WTC11 (cell line): ENCODE measurements at regions not wholly inside any gene's neighbourhood (a gene's known extent, or its start where the extent isn't known, plus 50 kb on each side); places are given as distances from the start of the nearest gene placed in this dataset.

Source experiments
- ATAC-seq: fragments of 200-7000 bp; cut with Tn5 transposase; 2 replicates; pipeline ENCODE4 v1.10.0; 2021; ENCODE audit warnings: mild to moderate bottlenecking, moderate library complexity
- CTCF ChIA-PET: fragments of 300-600 bp; sonication (Branson Sonifier 250); formaldehyde crosslinking; loops from one replicate; lab custom pipeline; 2021; ENCODE audit warnings: antibody characterized with exemption; lab: Charles Lee
- POLR2A ChIA-PET: fragments of 350-600 bp; sonication (Branson Sonifier 250); formaldehyde crosslinking; loops from one replicate; lab custom pipeline; 2021; ENCODE audit warnings: antibody characterized with exemption; lab: Charles Lee
- DNase-seq: peaks from one replicate; pipeline ENCODE4 v3.0.0; 2021; ENCODE audit warnings: low spot score
- H3K27ac Mint-ChIP-seq: 2 replicates; pipeline ENCODE4 v1.8.0; 2021; ENCODE audit warnings: mixed read lengths
- H3K27me3 Mint-ChIP-seq: 2 replicates; pipeline ENCODE4 v1.8.0; 2021; ENCODE audit warnings: low read depth, mild to moderate bottlenecking, moderate library complexity, mixed read lengths
- H3K36me3 Mint-ChIP-seq: 2 replicates; pipeline ENCODE4 v1.8.0; 2021; ENCODE audit warnings: mixed read lengths
- H3K4me1 Mint-ChIP-seq: 2 replicates; pipeline ENCODE4 v1.8.0; 2022; ENCODE audit warnings: mixed read lengths
- H3K4me3 Mint-ChIP-seq: 2 replicates; pipeline ENCODE4 v1.8.0; 2021; ENCODE audit warnings: mild to moderate bottlenecking, moderate library complexity, mixed read lengths
- H3K9me3 Mint-ChIP-seq: 2 replicates; pipeline ENCODE4 v1.8.0; 2021; ENCODE audit warnings: mixed read lengths
- CDX4 ChIP-seq: fragments of 250-450 bp; sonication (Bioruptor Pico); IDR thresholded peaks from 2 replicates; pipeline ENCODE4 v1.9.0; 2021; ENCODE audit warnings: moderate library complexity, mild to moderate bottlenecking, inconsistent platforms, borderline replicate concordance
- GTF2I ChIP-seq: fragments of 250-450 bp; sonication (Bioruptor Pico); conservative IDR thresholded peaks from 2 replicates; pipeline ENCODE4 v1.4.0; 2021; ENCODE audit warnings: mild to moderate bottlenecking
- IRF2 ChIP-seq: sonication (generic); formaldehyde crosslinking; IDR thresholded peaks from 2 replicates; pipeline ENCODE4 v1.8.0; 2022; ENCODE audit warnings: low read depth, missing genetic modification reagents, borderline replicate concordance
- NFYB ChIP-seq: sonication (generic); formaldehyde crosslinking; conservative IDR thresholded peaks from 2 replicates; pipeline ENCODE4 v1.8.0; 2022; ENCODE audit warnings: low read depth, missing genetic modification reagents
- NR1H2 ChIP-seq: sonication (generic); formaldehyde crosslinking; IDR thresholded peaks from 2 replicates; pipeline ENCODE4 v1.9.0; 2021; ENCODE audit warnings: mild to moderate bottlenecking, moderate library complexity, missing genetic modification reagents
- RORB ChIP-seq: fragments of 250-450 bp; sonication (Bioruptor Pico); IDR thresholded peaks from 2 replicates; pipeline ENCODE4 v1.9.0; 2021; ENCODE audit warnings: mild to moderate bottlenecking
- TCF7 ChIP-seq: sonication (generic); formaldehyde crosslinking; IDR thresholded peaks from 2 replicates; pipeline ENCODE4 v1.8.0; 2022; ENCODE audit warnings: mild to moderate bottlenecking, low read depth, missing genetic modification reagents, moderate library complexity
- TEAD1 ChIP-seq: sonication (generic); formaldehyde crosslinking; IDR thresholded peaks from 2 replicates; pipeline ENCODE4 v1.8.0; 2022; ENCODE audit warnings: mild to moderate bottlenecking, missing genetic modification reagents
- ZNF138 ChIP-seq: sonication (generic); formaldehyde crosslinking; conservative IDR thresholded peaks from 2 replicates; pipeline ENCODE4 v1.8.1; 2022; ENCODE audit warnings: mild to moderate bottlenecking, moderate library complexity, missing genetic modification reagents
- TF ChIP-seq, protein P1 (sequence below): fragments of 250-450 bp; sonication (Bioruptor Pico); IDR thresholded peaks from 2 replicates; pipeline ENCODE4 v1.8.0; 2021; ENCODE audit warnings: mild to moderate bottlenecking
- TF ChIP-seq, protein P2 (sequence below): sonication (generic); formaldehyde crosslinking; IDR thresholded peaks from 2 replicates; pipeline ENCODE4 v1.8.1; 2023; ENCODE audit warnings: mild to moderate bottlenecking, missing genetic modification reagents
- TF ChIP-seq, protein P3 (sequence below): fragments of 250-450 bp; sonication (Bioruptor Pico); IDR thresholded peaks from 2 replicates; pipeline ENCODE4 v1.9.0; 2021; ENCODE audit warnings: mild to moderate bottlenecking
- TF ChIP-seq, protein P4 (sequence below): sonication (generic); formaldehyde crosslinking; IDR thresholded peaks from 2 replicates; pipeline ENCODE4 v1.8.0; 2022; ENCODE audit warnings: mild to moderate bottlenecking, missing genetic modification reagents
- TF ChIP-seq, protein P5 (sequence below): sonication (generic); formaldehyde crosslinking; conservative IDR thresholded peaks from 2 replicates; pipeline ENCODE4 v1.8.1; 2023; ENCODE audit warnings: mild to moderate bottlenecking, low read depth, missing genetic modification reagents, moderate library complexity

GRCh38 chr6:164040994-164041393 lies 626.5 kb downstream of the QKI start (continued):
- no peak for TF ChIP-seq GTF2I (CRISPR knock-in tag)
- TF ChIP-seq, protein P1, sequence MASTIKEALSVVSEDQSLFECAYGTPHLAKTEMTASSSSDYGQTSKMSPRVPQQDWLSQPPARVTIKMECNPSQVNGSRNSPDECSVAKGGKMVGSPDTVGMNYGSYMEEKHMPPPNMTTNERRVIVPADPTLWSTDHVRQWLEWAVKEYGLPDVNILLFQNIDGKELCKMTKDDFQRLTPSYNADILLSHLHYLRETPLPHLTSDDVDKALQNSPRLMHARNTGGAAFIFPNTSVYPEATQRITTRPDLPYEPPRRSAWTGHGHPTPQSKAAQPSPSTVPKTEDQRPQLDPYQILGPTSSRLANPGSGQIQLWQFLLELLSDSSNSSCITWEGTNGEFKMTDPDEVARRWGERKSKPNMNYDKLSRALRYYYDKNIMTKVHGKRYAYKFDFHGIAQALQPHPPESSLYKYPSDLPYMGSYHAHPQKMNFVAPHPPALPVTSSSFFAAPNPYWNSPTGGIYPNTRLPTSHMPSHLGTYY (CRISPR knock-in tag) = no peak

DNA sequence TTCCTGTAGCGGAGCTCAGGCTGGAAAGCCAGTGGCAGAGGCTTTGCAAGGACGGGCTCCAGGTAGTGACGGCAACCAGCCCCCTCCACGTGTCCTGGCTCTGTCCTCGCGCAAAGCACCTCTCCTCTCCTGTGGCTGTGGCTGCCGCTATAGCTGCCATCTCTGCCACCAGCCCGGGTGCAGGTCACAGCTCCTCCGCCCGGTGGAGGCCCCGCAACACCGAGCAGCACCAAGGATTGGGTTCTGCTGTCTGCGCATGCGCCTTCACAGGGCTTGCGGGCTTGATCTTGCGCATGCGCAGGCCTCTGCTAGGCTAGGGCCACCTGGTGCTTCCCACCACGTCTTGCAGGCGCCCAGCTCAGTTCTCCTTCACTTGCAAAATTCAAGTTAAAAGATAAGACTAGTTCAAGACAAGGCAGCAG lies 625.4 kb downstream of the QKI start:
- H3K4me1 Mint-ChIP-seq = peaks cover 4% of the 10 kb centered on the region; the same call in 1 of the 2 replicates
- DNase-seq = no peak
- ChIA-PET POLR2A (no interaction called here), CTCF (no interaction called here)
- H3K27me3 Mint-ChIP-seq = peaks cover 3% of the 10 kb centered on the region; the same call in 1 of the 2 replicates
- peaks cover 15% of the 10 kb centered on the region for H3K9me3 Mint-ChIP-seq
- peaks cover 9% of the 10 kb centered on the region for H3K36me3 Mint-ChIP-seq
- peak; percentile 58 for ATAC-seq
- no peak for TF ChIP-seq CDX4 (CRISPR knock-in tag)
- TF ChIP-seq, protein P2, sequence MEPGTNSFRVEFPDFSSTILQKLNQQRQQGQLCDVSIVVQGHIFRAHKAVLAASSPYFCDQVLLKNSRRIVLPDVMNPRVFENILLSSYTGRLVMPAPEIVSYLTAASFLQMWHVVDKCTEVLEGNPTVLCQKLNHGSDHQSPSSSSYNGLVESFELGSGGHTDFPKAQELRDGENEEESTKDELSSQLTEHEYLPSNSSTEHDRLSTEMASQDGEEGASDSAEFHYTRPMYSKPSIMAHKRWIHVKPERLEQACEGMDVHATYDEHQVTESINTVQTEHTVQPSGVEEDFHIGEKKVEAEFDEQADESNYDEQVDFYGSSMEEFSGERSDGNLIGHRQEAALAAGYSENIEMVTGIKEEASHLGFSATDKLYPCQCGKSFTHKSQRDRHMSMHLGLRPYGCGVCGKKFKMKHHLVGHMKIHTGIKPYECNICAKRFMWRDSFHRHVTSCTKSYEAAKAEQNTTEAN (CRISPR knock-in tag) = no peak
- no peak for TF ChIP-seq RORB (CRISPR knock-in tag)
- no peak overlapping the region for H3K4me3 Mint-ChIP-seq
- no peak overlapping the region for H3K27ac Mint-ChIP-seq

DNA sequence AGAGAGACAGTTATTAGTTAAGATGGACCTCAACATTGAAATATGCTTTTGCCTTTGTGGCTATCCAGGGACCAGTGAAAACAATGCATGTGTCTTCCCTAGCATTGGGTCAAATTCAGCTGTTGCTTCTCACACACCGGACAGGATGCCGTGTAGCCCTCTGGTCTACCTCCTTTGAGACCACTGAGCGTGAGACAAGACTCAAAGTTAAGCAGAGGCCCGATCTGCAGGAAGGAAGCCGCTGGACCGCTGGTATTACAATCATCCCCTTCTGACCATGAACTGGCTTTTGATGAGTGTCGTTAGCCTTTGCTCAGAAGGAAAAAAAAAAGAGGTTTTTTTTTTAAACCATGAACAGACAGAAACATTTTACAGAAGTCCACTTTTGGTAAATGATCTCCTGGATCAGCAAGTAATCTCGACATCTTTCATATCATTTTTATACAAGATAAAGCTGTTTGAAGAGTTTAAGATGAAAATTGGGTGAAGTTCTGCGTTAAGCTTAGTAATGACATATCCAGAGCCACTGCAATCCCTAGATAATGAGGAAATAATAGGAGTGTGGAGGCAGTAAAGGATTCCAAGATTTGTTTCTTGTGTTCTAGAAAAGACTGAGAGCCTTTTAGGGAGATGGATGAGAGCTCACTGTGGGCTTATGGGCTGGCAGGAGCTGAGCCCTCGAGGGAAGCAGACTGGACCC lies 622.8 kb downstream of the QKI start:
- Mint-ChIP-seq H3K36me3 (no peaks in the 10 kb centered on the region), H3K9me3 (peaks cover under 1% of the 10 kb centered on the region; the same call in 1 of the 2 replicates), H3K27me3 (peaks cover 3% of the 10 kb centered on the region; the same call in 1 of the 2 replicates), H3K4me1 (peaks cover 4% of the 10 kb centered on the region; the same call in 1 of the 2 replicates), H3K27ac (no peak overlapping the region), H3K4me3 (no peak overlapping the region)
- DNase-seq (no peak), ATAC-seq (no peak)
- POLR2A ChIA-PET = no interaction called here
- TF ChIP-seq GTF2I (CRISPR knock-in tag) (no peak), ZNF138 (CRISPR knock-in tag) (no peak), IRF2 (CRISPR knock-in tag) (no peak), NFYB (CRISPR knock-in tag) (no peak), NR1H2 (CRISPR knock-in tag) (no peak)
- TF ChIP-seq, protein P3, sequence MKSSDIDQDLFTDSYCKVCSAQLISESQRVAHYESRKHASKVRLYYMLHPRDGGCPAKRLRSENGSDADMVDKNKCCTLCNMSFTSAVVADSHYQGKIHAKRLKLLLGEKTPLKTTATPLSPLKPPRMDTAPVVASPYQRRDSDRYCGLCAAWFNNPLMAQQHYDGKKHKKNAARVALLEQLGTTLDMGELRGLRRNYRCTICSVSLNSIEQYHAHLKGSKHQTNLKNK (CRISPR knock-in tag) = no peak
- TF ChIP-seq, protein P4, sequence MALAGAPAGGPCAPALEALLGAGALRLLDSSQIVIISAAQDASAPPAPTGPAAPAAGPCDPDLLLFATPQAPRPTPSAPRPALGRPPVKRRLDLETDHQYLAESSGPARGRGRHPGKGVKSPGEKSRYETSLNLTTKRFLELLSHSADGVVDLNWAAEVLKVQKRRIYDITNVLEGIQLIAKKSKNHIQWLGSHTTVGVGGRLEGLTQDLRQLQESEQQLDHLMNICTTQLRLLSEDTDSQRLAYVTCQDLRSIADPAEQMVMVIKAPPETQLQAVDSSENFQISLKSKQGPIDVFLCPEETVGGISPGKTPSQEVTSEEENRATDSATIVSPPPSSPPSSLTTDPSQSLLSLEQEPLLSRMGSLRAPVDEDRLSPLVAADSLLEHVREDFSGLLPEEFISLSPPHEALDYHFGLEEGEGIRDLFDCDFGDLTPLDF (CRISPR knock-in tag) = no peak
- TF ChIP-seq, all 79 proteins: peak for 0
- CTCF ChIA-PET = no interaction called here

DNA sequence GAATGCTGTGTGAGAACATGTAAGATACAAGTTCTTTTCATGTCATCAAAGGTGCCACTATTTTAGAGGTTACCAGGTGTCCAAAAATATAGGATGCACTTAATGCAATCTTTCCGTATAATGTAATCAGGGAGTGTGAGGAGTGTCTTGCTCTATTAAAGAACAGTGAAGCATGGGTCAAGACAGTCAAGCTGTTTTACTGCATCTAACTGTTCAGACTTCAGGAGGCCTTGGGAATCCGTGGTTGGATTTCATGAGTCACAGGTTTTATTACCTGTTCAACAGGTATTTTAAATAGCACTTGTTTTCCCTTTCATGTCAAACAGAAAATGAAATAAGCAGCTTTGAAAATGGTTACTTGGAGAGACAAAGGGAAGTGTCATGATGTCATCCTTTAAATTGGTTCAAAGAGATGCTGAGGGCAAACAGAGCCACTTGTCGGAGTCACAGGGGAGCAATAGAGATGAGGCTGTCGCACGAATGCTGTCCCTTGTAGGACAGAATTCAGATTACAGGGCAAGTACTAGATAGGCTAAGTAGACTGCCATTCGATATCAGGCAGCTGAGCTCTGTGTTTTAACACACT lies 621.5 kb downstream of the QKI start:
- no peak for DNase-seq
- no peaks in the 10 kb centered on the region for H3K9me3 Mint-ChIP-seq
- ATAC-seq = no peak
- H3K27me3 Mint-ChIP-seq = peaks cover 3% of the 10 kb centered on the region; the same call in 1 of the 2 replicates
- ChIA-PET POLR2A (no interaction called here), CTCF (no interaction called here)
- no peak overlapping the region for H3K4me3 Mint-ChIP-seq
- H3K4me1 Mint-ChIP-seq = peaks cover 4% of the 10 kb centered on the region; the same call in 1 of the 2 replicates
- H3K36me3 Mint-ChIP-seq = no peaks in the 10 kb centered on the region
- peak overlapping the region; percentile 12; the same call in 1 of the 2 replicates for H3K27ac Mint-ChIP-seq
- no peak for TF ChIP-seq TCF7 (CRISPR knock-in tag)
- no peak for TF ChIP-seq TEAD1 (CRISPR knock-in tag)
- TF ChIP-seq, protein P5, sequence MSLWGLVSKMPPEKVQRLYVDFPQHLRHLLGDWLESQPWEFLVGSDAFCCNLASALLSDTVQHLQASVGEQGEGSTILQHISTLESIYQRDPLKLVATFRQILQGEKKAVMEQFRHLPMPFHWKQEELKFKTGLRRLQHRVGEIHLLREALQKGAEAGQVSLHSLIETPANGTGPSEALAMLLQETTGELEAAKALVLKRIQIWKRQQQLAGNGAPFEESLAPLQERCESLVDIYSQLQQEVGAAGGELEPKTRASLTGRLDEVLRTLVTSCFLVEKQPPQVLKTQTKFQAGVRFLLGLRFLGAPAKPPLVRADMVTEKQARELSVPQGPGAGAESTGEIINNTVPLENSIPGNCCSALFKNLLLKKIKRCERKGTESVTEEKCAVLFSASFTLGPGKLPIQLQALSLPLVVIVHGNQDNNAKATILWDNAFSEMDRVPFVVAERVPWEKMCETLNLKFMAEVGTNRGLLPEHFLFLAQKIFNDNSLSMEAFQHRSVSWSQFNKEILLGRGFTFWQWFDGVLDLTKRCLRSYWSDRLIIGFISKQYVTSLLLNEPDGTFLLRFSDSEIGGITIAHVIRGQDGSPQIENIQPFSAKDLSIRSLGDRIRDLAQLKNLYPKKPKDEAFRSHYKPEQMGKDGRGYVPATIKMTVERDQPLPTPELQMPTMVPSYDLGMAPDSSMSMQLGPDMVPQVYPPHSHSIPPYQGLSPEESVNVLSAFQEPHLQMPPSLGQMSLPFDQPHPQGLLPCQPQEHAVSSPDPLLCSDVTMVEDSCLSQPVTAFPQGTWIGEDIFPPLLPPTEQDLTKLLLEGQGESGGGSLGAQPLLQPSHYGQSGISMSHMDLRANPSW (CRISPR knock-in tag) = no peak
